Spleen (tissue), 11 donors: ENCODE measurements at regions not wholly inside any gene's neighbourhood (a gene's known extent, or its start where the extent isn't known, plus 50 kb on each side); places are given as distances from the start of the nearest gene placed in this dataset.
"Not testable (repeated sequence)": the region's sequence is repeated elsewhere in the genome, so short reads cannot be mapped to it uniquely, and the experiment has no call there.

Experiments used
- DNase-seq: peaks from one replicate; pipeline ENCODE4 v3.0.0-alpha.2; 2020
- H3K27ac ChIP-seq, 8 donors: fragments of 200-600 bp; sonication (generic) in 7 of 8; 1 replicate in 4 of 8; 2 replicates in 4 of 8; pipeline versions ENCODE4 v1.5.0 to v1.8.0; 2016 to 2021; ENCODE audit warnings: inconsistent platforms in 4 of 8, mild to moderate bottlenecking in 4 of 8, moderate library complexity in 1 of 8
- H3K27me3 ChIP-seq, 7 donors: fragments of 200-600 bp; sonication (generic) in 6 of 7; replicated peaks in 1 of 7; 1 replicate in 4 of 7; 2 replicates in 3 of 7; pipeline versions ENCODE4 v1.5.0 to v1.8.0; 2016 to 2021; ENCODE audit warnings: inconsistent platforms in 3 of 7, mild to moderate bottlenecking in 1 of 7
- H3K36me3 ChIP-seq, 6 donors: fragments of 200-600 bp; sonication (generic) in 5 of 6; 1 replicate in 4 of 6; 2 replicates in 2 of 6; pipeline versions ENCODE4 v1.5.0 to v1.8.0; 2016 to 2021; ENCODE audit warnings: inconsistent platforms in 2 of 6
- H3K4me1 ChIP-seq, 6 donors: fragments of 200-600 bp; sonication (generic) in 5 of 6; 1 replicate in 3 of 6; 2 replicates in 3 of 6; pipeline versions ENCODE4 v1.5.0 to v1.8.0; 2016 to 2021; ENCODE audit warnings: inconsistent platforms in 3 of 6
- H3K4me3 ChIP-seq, 8 donors: fragments of 200-600 bp; sonication (generic) in 7 of 8; 1 replicate in 4 of 8; 2 replicates in 4 of 8; pipeline versions ENCODE4 v1.5.0 to v1.8.0; 2016 to 2021; ENCODE audit warnings: inconsistent platforms in 4 of 8, mild to moderate bottlenecking in 4 of 8, moderate library complexity in 2 of 8
- H3K9me3 ChIP-seq, 8 donors: fragments of 200-600 bp; sonication (generic) in 7 of 8; 1 replicate in 4 of 8; 2 replicates in 4 of 8; pipeline versions ENCODE4 v1.5.0 to v1.8.0; 2016 to 2021; ENCODE audit warnings: inconsistent platforms in 4 of 8
- POLR2A ChIP-seq, 3 donors: fragments of 450-650 bp; IDR thresholded peaks; one replicate each; pipeline ENCODE4 v1.5.1; 2017; ENCODE audit warnings: antibody characterized with exemption in 3 of 3, mild to moderate bottlenecking in 1 of 3
- POLR2AphosphoS5 ChIP-seq, 3 donors: sonication (generic); formaldehyde crosslinking; IDR thresholded peaks; one replicate each; pipeline ENCODE4 v1.5.1; 2017; ENCODE audit warnings: antibody characterized with exemption in 3 of 3
- WGBS, 5 donors: extraction: QIAGEN DNeasy Blood & Tissue Kit in 3 of 5; methylation state at CpG; one replicate each; pipeline versions ENCODE4 v1.1.5 to v1.1.7; 2013 to 2018; 5-methylcytosine and 5-hydroxymethylcytosine counted together
- intact Hi-C: fragments of 100-400 bp; cut with DNase I; formaldehyde crosslinking; loops from one replicate; pipeline ENCODE4 v1.15.0; 2023; ENCODE audit warnings: low total_unique reads
- TF ChIP-seq, protein P1 (sequence below), 11 experiments: fragments of 200-600 bp in 7 of 11; fragments of 450-650 bp in 4 of 11; sonication (generic) in 4 of 11; IDR thresholded peaks in 8 of 11; conservative IDR thresholded peaks in 3 of 11; 1 replicate in 7 of 11; 2 replicates in 4 of 11; pipeline versions ENCODE4 v1.4.0 to v1.8.0; 2016 to 2021; ENCODE audit warnings: antibody characterized with exemption in 11 of 11, inconsistent platforms in 4 of 11, mild to moderate bottlenecking in 1 of 11
- donor health status: healthy with polysubstance abuse.
- donor health status: DM: no; HTN: no; CAD: no; lungs with moderate emphysema.
- donor health status: DM: no; HTN: no; CAD: no.
- donor health status: Bipolar disorder and iron deficiency.
- donor health status: healthy.
- donor health status: DM: no; HTN: no; CAD: no.
- donor health status: DM: yes; HTN: yes; CAD: no.

DNA sequence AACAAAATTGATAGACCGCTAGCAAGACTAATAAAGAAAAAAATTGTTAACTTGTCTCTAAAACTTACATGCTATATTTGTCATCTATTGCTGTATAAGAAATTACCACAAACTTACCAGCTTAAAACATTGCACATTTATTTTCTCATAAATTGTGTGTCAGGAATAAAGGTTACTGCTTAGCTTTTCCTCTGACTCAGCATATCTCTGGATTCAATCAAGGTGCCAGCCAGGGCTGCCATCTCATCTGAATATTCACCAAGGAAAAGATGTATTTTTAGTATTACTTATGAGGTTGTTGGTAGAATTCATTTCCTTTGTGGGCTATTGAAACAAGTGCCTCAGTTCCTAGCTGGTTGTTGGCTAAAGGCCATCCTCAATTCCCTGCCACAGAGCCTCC lies 912.6 kb upstream of the NEGR1 start:
- no peaks in the 10 kb centered on the region for H3K36me3 ChIP-seq
- TF ChIP-seq POLR2A (IDR thresholded peaks at IDR 0.05) (no peak), POLR2AphosphoS5 (IDR thresholded peaks at IDR 0.05) (no peak)
- TF ChIP-seq, protein P1, sequence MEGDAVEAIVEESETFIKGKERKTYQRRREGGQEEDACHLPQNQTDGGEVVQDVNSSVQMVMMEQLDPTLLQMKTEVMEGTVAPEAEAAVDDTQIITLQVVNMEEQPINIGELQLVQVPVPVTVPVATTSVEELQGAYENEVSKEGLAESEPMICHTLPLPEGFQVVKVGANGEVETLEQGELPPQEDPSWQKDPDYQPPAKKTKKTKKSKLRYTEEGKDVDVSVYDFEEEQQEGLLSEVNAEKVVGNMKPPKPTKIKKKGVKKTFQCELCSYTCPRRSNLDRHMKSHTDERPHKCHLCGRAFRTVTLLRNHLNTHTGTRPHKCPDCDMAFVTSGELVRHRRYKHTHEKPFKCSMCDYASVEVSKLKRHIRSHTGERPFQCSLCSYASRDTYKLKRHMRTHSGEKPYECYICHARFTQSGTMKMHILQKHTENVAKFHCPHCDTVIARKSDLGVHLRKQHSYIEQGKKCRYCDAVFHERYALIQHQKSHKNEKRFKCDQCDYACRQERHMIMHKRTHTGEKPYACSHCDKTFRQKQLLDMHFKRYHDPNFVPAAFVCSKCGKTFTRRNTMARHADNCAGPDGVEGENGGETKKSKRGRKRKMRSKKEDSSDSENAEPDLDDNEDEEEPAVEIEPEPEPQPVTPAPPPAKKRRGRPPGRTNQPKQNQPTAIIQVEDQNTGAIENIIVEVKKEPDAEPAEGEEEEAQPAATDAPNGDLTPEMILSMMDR (IDR thresholded peaks at IDR 0.05 in 8 of 11, conservative IDR thresholded peaks at IDR 0.05 in 3 of 11), result no peak
- 67 to 87% (median 86%) methylated on average over 1 of the region's 1 CpG for WGBS, 5 donors

DNA sequence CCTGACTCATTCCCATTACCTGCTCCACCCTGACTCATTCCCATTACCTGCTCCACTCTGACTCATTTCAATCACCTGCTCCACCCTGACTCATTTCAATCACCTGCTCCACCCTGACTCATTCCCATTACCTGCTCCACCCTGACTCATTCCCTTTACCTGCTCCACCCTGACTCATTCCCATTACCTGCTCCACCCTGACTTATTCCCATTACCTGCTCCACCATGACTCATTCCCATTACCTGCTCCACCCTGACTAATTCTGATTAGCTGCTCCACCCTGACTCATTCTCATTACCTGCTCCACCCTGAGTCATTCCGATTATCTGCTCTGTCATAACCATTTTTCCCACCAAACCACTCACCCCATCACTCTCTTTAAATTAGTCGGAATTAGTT lies 901.2 kb upstream of the NEGR1 start:
- H3K27me3 ChIP-seq, H3K36me3 ChIP-seq, H3K27ac ChIP-seq, H3K4me3 ChIP-seq, H3K4me1 ChIP-seq, DNase-seq, intact Hi-C loops: not testable (repeated sequence)
- WGBS, 5 donors, result 84 to 100% (median 88%) methylated on average over 2 of the region's 2 CpGs
- peaks cover 0 to 20% (median 3%) of the 10 kb centered on the region in 8 donors for H3K9me3 ChIP-seq

More for the DNA sequence above, 912.6 kb upstream of the NEGR1 start:
- intact Hi-C loops, result no loop called here
- H3K4me3 ChIP-seq, result no peak overlapping the region
- no peaks in the 10 kb centered on the region for H3K27me3 ChIP-seq
- no peak overlapping the region for H3K27ac ChIP-seq
- DNase-seq, result no peak
- no peaks in the 10 kb centered on the region for H3K4me1 ChIP-seq
- peaks cover 0 to 30% (median 4%) of the 10 kb centered on the region in 8 donors for H3K9me3 ChIP-seq

DNA sequence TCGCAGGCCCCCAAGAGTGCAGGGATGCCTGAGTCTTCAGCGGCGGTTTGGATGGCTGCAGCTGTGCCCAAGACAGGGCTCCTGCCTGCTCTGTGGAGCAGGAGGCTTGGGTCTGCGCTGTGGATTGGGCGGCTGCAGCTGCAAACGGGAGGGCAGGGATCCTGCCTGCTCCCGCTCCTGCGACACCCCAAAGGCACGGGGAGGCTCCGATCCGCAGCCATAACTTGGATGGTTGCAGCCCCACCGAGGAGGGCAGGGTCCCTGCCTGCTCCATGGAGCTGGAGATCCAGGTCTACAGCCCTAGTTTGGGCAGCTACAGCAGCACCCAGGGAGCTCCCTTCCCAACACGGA lies 898.8 kb upstream of the NEGR1 start:
- no peak overlapping the region for H3K4me3 ChIP-seq

DNA sequence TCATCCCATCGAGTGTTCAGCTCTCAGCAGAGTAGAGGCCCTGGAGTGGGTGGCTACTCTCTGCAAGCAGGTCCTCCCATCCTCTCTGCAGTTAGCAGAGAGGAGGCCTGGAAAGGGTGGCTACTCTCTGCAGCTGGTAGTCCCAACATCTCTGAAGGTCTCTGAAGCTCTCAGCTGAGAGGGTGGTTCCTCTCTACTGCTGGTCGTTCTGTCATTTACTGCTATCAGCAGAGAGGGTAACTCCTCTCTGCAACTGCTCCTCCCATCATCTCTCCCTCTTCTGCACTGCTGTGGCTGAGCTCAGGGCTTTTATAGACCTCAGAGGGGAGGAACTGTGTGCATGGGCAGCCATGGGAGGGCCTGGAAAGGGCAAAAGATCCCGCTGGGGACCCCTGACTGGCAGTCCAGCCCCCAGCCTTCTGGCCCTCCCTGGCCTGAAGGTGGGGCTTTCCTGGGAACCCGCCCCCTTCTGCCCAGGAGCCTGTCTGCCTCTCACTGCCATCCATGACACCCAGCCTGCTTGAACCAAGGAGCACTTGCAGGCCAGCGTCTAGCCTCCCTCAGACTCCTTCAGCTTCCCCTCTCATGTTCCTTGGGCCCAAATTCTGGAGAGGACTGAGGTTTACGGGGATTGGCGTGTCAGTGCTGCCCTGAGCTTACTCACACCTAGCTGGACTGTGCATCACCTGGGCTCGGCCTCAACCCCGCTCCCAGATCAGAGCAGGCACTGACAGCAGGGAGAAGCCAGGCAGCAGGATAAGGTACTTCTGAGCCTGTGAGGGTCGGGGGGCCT lies 898.3 kb upstream of the NEGR1 start:
- H3K36me3 ChIP-seq, result no peaks in the 10 kb centered on the region

More for the DNA sequence above, 898.8 kb upstream of the NEGR1 start:
- H3K27me3 ChIP-seq, result no peaks in the 10 kb centered on the region
- no peak overlapping the region for H3K27ac ChIP-seq
- no peak for DNase-seq
- TF ChIP-seq POLR2A (IDR thresholded peaks at IDR 0.05) (no peak), POLR2AphosphoS5 (IDR thresholded peaks at IDR 0.05) (no peak)
- TF ChIP-seq, protein P1 (IDR thresholded peaks at IDR 0.05 in 8 of 11, conservative IDR thresholded peaks at IDR 0.05 in 3 of 11), result no peak
- peaks cover 0 to 23% (median 3%) of the 10 kb centered on the region in 8 donors for H3K9me3 ChIP-seq
- intact Hi-C loops, result no loop called here
- H3K4me1 ChIP-seq, result no peaks in the 10 kb centered on the region
- WGBS, 5 donors, result 50 to 92% (median 84%) methylated on average over 2 to 13 of the region's 13 CpGs
- no peaks in the 10 kb centered on the region for H3K36me3 ChIP-seq

More for the DNA sequence above, 898.3 kb upstream of the NEGR1 start:
- H3K9me3 ChIP-seq, result peaks cover 0 to 23% (median 3%) of the 10 kb centered on the region in 8 donors
- no peaks in the 10 kb centered on the region for H3K27me3 ChIP-seq
- H3K27ac ChIP-seq, result no peak overlapping the region
- intact Hi-C loops, result no loop called here
- H3K4me1 ChIP-seq, result no peaks in the 10 kb centered on the region
- no peak for TF ChIP-seq POLR2A (IDR thresholded peaks at IDR 0.05)
- TF ChIP-seq POLR2AphosphoS5 (IDR thresholded peaks at IDR 0.05), result no peak
- TF ChIP-seq, protein P1 (IDR thresholded peaks at IDR 0.05 in 8 of 11, conservative IDR thresholded peaks at IDR 0.05 in 3 of 11), result no peak
- WGBS, 5 donors, result 68 to 84% (median 75%) methylated on average over 10 of the region's 10 CpGs
- H3K4me3 ChIP-seq, result no peak overlapping the region
- no peak for DNase-seq
